ENCODE measurements at regions not wholly inside any gene's neighbourhood (a gene's known extent, or its start where the extent isn't known, plus 50 kb on each side); places are given as distances from the start of the nearest gene placed in this dataset.
A peak's percentile ranks its signal among the peaks of the same experiment; 100 is the strongest.

DNA sequence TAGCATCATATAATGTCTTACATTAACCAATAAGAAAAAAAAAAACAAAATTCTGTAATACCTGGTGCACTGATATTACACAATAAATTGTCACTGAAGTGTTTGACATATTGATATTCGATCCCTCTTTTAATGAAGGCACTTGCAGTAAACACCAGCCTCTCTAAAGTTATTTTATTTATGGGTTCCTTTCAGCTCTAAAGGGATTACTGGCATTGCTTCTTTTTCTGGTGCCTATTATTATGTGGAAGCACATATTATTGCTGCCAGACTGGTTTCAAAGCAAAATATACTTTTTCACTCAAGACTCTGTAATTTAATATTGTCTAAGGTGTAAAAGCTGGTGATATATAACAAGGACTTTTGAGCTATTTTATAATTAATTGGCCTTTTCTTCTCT is 1090.5 kb downstream of the TRHDE start:
- no peak for DNase-seq

DNA sequence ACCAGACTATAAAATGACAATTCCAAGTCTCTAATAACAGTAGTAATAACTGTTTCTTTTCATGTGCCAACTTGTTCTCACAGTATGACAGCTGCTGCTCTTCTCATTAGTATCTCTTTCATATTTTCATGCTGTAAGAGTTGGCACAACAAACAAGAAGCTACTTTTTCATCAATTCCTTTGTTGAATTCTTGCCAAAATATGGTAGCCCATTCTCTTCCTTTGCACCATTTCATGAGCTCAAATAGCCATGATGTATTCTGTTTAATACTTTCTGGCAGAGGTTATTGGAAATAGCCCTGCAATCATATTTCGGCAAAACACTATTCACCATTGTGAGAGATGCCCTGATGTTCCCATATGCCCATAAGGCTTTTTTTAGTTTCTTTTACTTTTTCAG is 1100.7 kb downstream of the TRHDE start:
- no peak for DNase-seq

GRCh38 chr12:73374360-73374759 is 1102.2 kb downstream of the TRHDE start:
- no peak for DNase-seq

DNA sequence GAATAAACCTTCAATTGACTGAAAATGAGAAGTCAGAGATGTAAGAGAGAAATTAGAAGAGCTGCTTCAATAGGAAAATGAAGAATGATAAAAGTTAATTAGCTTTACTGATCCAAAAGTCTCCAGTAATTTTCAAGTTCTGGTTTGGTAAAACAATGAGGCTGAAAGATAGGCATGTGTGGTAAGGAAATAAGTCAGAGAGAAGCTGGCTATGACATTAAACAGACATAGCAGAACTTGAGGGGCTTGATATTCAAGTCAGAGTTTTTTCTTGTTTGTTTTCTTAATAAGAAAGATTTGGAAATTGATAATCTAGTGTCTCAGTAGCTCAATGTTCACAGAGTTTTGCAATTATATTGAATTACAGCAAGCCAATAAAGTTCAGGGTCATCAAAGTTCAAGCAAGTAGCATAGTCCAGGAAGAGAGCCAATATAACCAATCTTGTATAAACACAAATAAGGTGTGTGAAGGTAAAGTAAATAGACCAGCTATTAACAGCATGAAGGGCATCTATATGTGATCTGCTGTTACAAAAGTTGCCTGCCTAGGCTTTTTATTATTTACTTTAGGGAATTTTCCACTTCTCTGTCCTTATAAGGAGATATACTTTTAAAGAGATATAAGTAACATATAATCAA is 1111.5 kb downstream of the TRHDE start:
- peak; percentile 32 for DNase-seq

DNA sequence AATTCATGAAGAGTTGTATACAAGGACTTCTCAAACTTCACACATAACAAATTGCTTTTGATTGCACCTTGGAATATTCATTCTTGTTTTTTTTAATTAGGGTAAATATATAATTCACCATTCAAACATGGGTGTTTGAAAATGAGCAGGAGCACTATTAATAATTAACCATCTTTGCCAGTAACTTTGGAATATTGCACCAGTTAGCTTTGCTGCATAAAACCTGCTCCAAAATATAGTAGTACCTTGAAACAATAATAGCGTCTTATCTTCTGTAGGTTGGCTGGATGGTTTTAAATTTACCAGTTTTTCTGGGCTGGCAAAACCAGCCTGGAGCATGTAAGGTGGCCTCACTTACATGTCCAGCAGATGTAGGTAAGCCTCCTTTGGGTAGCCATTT is 1112.4 kb downstream of the TRHDE start:
- no peak for DNase-seq

DNA sequence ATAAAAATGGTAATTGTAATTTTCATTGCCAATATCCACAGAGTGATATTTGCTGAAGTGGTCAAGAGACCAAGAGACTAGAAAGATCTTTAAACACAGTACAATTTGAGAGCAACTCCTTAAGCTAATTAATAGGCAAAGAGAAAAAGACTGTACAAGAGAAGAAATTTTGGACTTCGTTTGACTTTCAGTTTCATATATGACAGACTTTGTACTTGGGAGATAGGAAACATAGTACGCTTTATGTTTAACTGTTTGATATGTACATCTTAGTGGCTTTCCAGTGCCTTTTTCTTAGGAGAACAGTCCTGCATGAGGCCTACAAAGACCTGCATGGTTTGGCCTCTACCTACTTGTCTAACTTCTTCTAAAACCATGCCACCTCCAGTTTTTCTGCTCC is 1118.1 kb downstream of the TRHDE start:
- DNase-seq = no peak

GRCh38 chr12:73413051-73413450 is 1124.6 kb upstream of the ATXN7L3B start:
- no peak for DNase-seq

GRCh38 chr12:73413974-73414373 is 1123.7 kb upstream of the ATXN7L3B start:
- no peak for DNase-seq

DNA sequence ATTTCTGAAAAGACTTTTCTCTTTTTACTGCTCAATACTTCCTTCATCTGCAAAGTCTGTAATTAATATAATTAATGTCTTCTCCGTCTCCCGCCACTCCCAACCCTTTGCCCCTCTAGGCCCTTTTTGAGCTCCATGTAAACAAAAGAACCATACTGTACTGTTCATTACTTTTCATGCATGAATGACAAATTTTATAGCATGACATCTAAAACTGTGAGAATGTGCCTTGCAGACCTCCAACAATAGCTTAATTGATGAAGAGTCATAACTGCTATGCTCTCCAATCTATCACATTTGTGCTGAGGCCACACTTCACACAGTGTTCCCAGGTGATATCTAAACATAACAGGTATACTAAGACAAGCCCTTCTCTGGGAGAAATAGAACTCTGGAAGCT is 1122.7 kb upstream of the ATXN7L3B start:
- no peak for DNase-seq

GRCh38 chr12:73418541-73418940 is 1119.1 kb upstream of the ATXN7L3B start:
- no peak for DNase-seq

- DNase-seq = no peak
These were observed 1115.8 kb upstream of the ATXN7L3B start for GRCh38 chr12:73421832-73422231.

- no peak for DNase-seq
These were observed 1113.2 kb upstream of the ATXN7L3B start for GRCh38 chr12:73424484-73424883.

GRCh38 chr12:73445658-73446324 is 1091.8 kb upstream of the ATXN7L3B start:
- DNase-seq = no peak

GRCh38 chr12:73452672-73453469 is 1084.8 kb upstream of the ATXN7L3B start:
- no peak for DNase-seq

DNA sequence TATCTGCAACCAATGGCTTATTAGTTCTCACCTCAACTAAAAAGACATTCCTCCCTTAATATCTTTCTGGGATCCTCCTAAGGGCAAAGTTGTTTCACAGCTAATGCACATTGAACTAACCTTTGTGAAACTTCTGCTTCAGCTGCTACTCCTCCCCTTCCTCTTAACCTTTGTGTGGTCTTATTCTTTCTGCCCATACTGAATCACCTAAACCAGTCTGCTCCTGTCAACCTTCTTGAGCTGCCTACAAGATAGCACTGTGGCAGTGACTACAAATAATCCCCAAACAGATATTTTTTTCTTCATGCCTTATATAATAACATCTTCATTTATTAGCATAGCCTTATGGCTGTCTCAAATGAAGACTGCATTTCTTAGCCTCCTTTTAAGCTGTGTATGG is 1077.4 kb upstream of the ATXN7L3B start:
- DNase-seq = no peak

DNA sequence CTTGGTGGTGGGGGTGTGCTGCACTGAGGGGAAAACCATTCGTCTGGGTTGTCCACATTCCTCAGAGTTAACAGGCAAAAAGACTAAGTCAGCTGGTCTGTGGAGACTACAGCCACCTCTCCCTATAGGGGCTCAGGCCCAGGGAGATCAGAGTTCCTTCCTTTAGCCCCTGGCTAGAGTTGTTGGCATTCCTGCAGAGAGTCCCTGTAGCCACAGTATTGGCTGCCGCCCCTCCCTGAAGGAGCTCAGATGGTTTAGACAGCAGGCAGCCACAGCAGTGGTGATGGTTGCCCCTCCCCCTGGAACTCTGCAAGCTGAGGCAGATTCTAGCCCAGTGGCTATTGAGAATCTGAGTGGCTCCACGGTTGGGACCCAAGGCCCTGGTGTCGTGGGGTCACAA is 1072.5 kb upstream of the ATXN7L3B start:
- no peak for DNase-seq

DNA sequence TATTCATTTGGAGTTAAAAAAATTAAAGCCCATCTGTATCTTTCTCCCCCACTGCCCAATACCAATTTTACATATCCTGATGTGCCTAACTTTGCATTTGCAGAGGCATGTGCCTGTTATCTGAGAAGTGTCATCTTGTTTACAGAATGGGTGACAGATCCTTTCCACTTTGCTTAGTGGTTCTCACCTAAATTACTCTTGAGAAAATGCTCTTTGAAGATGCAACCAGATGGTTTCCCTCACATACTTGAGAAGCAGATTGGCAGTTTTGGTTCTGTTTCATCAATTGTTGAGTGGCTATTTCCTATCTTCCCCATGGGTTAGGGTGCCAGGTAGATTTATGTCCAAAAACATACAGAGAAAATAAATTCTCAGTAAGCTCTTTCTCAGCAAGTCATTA is 1051.4 kb upstream of the ATXN7L3B start:
- DNase-seq = no peak

- no peak for DNase-seq
These were observed 1031.0 kb upstream of the ATXN7L3B start for GRCh38 chr12:73506611-73507010.

DNA sequence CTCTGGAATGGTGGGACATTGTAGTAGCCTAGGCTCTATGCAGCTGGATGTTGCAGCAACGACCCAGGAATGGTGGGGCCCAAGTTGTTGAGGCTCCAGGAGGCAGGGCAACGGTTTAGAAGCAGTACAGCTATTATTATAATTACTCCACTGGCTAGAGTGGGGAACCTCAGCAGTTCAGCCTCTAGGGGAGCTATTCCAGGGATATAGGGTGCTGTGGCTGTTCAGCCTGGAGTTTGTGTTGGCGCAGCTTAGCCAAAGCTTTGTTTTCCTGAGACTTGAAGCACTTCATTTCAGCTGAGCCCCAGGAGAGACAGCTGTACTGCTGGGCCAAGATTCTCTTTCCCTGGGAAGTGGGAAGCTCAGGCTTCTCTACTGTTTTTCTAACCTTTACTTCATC is 1023.0 kb upstream of the ATXN7L3B start:
- no peak for DNase-seq

DNA sequence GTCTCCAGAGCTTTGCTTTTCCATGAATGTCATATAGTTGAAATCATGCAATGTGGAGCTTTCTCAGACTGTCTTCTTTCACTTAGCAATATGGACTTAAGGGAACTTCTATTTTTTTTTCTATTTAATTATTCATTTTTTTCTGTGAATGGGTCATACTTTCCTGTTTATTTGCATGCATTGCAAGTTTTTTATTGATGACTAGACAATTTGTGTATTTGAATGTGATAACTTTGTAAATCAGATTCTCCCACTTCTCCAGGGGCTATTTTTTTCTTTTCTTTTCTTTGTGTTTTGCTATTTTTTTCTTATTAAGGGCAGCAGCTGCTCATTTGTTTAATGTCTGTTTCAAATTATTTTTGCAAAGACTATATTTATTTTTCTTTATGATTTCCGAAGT is 1019.8 kb upstream of the ATXN7L3B start:
- DNase-seq = no peak

GRCh38 chr12:73529231-73529630 is 1008.4 kb upstream of the ATXN7L3B start:
- DNase-seq = no peak

DNA sequence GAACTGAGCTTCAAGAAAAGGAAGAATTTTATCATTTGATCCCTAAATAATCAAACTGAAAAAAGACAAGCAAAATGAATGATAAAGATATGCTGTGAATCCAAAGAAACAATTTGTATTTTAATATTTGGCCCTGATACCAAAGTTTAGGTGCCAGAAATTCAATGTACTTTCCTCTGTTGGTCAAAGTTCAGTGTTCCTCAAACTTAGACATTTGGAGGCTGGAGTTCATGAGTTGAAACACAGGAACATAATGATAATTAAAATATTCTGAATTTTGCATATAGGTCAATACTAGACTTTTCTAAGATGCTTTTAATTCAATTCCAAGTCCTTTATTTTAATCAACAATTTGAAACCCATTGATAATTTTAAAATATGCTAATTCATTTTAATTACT is 1007.7 kb upstream of the ATXN7L3B start:
- DNase-seq = no peak

- no peak for DNase-seq
These were observed 1005.9 kb upstream of the ATXN7L3B start for GRCh38 chr12:73531752-73532151.

- DNase-seq = no peak
These were observed 990.2 kb upstream of the ATXN7L3B start for GRCh38 chr12:73547421-73547820.
